Activated CD8-positive, alpha-beta memory T cell treated with anti-CD3 and anti-CD28 coated beads for 1 hour (primary cell): ENCODE measurements at regions not wholly inside any gene's neighbourhood (a gene's known extent, or its start where the extent isn't known, plus 50 kb on each side); places are given as distances from the start of the nearest gene placed in this dataset.

Experiments used
- DNase-seq, 2 donors: peaks; one replicate each; pipeline ENCODE4 v3.0.0-alpha.2; 2020; ENCODE audit warnings: low read depth in 1 of 2; ENCODE audit errors: extremely low read depth in 1 of 2

DNA sequence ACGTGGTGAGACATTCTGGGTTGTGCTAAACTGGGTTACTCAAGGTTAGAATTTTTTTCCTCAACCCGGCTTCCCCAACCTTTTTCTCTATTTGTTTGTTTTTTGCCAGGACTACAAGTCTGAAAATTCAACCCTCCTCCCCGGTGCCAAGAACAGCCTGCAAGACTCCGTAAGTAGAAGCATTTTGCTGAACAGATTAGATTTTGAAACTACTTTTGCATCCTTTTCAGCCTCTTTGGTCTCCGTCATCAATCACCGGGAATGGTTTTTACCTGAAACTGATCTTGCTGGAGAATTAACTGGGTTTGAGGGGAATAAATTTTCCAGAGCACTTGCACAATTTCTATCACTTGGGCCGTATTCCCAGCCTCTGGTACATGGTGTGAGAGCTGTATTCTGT is 501.2 kb upstream of the EEF2KMT start:
- DNase-seq = no peak

GRCh38 chr16:5595849-5596248 is 498.3 kb upstream of the EEF2KMT start:
- no peak for DNase-seq

GRCh38 chr16:5590416-5590815 is 492.8 kb upstream of the EEF2KMT start:
- DNase-seq = no peak

DNA sequence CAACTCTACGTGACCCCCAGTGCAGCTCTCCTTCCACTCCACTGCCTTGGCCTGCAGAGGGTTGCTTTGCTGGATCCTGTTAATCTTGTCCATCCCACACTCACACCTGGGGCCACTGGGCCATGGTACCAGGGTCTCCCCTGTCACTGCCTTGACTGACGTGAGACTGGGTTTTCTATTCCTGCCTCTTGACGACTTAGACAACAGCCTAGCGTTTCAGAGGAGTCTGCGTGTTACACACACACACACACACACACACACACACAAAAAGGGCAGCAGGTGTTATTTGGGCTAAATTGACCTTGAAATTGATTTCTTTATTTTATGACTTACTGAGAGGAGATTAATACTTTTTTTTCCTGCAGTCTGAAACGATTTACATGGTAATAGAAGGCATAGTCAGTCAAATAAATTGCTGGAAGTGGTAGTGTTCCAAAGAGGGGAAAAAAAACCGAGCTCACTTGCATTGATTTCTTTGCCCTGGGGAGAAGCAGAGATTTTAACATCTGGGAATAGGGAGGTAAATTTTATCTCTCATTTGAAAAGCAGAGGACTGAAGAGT is 492.3 kb upstream of the EEF2KMT start:
- DNase-seq = no peak

GRCh38 chr16:5584109-5584508 is 486.5 kb upstream of the EEF2KMT start:
- no peak for DNase-seq

DNA sequence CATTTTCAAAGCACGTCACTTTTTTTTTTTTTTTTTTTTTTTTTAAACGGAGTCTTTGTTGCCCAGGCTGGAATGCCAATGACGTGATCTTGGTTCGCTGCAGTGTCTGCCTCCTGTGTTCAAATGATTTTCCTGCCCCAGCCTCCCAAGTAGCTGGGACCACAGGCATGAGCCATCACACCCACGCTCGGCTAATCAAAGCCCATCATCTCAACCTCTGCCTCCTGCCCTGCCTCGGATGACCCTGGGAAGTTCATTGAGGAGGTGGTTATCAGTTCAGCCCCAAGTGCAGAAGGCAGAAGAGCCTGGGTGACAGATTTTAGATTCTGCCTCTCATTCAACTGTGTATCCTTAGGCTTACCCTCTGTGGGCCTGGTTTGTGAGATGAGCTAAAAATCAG is 484.9 kb upstream of the EEF2KMT start:
- DNase-seq = no peak

DNA sequence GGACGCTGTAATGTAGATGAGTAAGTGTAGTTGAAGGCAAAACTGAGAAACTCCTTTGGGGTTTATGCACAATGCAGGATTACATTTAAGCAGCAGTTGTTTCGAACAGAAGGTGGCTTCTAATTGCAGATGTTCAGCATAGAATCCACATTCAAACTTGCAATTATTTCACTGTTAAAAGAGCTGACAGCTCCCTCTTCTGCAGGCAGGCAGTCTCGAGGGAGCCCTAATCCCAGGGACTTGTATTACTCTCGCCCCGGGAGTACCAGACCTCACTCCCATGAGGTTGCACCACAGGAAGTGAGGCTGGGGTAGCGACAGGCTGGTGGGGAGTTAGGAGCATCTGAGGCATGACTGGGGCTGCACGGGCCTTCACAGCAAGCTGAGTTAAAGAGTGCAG is 484.3 kb upstream of the EEF2KMT start:
- DNase-seq = no peak

GRCh38 chr16:5581428-5581827 is 483.8 kb upstream of the EEF2KMT start:
- no peak for DNase-seq

GRCh38 chr16:5580772-5581171 is 483.2 kb upstream of the EEF2KMT start:
- no peak for DNase-seq

GRCh38 chr16:5580296-5580695 is 482.7 kb upstream of the EEF2KMT start:
- DNase-seq = no peak

DNA sequence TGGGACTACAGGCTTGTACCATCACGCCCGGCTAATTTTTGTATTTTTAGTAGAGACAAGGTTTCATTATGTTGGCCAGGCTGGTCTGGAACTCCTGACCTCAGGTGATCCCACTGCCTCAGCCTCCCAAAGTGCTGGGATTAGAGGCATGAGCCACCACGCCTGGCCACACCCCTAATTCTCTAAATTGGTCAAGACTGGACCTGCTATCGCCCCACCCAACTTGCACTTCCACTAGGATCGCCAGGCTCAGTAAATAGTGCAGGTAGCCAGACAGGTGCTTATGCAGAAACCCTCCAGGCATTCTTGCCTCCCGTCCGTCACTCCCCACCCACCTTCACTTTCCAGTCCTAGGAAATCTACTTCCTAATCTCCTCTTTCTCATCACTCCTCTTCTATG is 481.4 kb upstream of the EEF2KMT start:
- DNase-seq = no peak

DNA sequence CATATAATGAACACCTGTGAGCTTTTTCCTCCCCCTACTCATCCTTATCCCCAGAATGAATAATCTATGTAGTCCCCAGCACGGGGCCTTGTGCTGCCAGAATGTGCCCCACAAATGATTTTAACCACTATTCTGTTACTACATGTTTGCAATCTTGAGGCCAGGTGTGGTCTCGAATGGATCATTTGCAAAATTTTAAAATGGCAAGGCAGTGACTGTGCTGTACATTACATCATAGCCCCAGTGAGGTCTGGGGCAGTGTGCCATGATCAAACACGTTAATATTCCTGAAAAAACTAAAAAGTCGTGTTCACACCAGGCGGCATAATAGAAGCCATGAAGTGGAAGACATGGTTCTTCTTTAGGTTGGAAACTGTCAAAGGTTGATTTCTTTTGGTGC is 479.9 kb upstream of the EEF2KMT start:
- DNase-seq = no peak

DNA sequence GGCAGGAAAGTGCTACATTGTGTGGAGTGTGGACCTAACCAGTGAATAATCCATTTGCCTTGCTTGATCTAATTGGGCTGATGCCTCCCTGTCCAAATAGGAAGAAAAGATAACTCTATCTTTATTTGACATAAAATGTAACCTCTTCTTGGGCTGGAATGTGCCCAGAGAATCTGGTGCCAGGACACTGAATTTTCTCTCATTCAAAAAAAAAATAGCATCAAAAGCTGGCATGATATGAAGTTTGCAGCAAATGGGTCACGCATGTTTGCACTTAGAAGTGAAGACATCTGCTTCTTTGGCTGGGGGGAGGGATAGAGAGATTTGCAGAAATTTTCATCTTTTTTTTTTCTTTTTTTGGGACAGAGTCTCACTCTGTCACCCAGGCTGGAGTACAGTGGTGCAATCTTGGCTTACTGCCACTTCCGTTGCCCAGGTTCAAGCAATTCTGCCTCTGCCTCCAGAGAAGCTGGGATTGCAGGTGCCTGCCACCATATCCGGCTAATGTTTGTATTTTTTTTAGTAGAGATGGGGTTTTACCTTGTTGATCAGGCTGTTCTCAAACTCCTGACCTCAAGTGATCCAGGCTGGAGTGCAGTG is 478.2 kb upstream of the EEF2KMT start:
- no peak for DNase-seq

- no peak for DNase-seq
Measured at GRCh38 chr16:5575121-5575520, 477.5 kb upstream of the EEF2KMT start.

- no peak for DNase-seq
Measured at GRCh38 chr16:5572056-5572455, 474.5 kb upstream of the EEF2KMT start.

GRCh38 chr16:5571446-5571845 is 473.9 kb upstream of the EEF2KMT start:
- DNase-seq = no peak

DNA sequence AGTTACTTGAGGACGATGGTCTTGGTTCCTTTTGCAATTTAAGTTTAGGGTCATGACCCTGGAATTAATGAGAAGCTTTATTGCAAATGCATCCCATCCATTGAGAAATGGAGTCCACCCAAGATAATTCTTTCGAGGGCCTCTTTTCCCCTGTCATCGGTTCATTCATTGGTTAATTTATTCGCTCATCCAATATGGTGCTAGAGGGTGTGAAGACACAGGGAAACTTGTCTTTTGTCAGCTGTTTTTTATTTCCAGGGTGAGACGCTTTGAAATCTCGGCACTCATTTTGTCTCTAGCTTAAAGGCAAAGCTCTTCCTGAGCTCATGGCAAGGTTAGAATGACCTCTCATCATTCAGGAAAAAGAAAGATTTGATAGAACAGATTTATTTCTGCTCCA is 464.2 kb upstream of the EEF2KMT start:
- no peak for DNase-seq

DNA sequence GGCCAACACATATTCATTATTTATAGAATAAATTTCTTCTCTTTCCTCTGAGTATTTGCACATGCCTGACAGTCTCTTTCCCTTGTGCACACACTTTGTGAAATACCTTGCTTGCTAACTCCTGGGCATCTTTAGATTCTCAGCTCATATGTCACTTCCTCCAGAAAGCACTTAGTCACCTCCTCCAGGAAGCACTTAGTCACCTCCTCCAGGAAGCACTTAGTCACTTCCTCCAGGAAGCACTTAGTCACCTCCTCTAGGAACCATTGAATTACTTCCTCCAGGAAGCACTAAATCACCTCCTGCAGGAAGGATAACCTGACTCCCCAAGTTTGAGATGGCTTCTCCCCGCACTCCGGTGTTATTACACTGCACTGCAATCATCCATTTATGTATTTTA is 462.5 kb upstream of the EEF2KMT start:
- DNase-seq = no peak

- no peak for DNase-seq
Measured at GRCh38 chr16:5557966-5558365, 460.4 kb upstream of the EEF2KMT start.

GRCh38 chr16:5557448-5557847 is 459.9 kb upstream of the EEF2KMT start:
- no peak for DNase-seq

GRCh38 chr16:5556158-5556810 is 458.7 kb upstream of the EEF2KMT start:
- no peak for DNase-seq

DNA sequence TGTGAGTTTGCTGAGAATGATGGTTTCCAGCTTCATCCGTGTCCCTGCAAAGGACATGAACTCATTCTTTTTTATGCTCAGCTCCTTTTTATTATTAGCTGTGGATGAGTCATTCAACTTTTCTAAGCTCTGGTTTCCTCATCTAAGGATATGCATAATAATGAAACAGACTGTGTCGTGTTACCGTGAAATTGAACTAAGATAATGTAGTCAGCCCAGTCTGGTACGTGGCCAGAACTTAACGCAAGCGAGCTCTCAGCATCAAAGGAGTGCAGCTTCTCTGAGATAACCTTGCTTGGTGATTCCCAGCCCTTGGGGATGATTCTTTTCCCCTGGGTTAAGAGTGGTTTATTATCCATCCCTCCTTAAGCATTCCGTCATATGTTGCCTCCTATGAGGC is 454.3 kb upstream of the EEF2KMT start:
- DNase-seq = no peak

DNA sequence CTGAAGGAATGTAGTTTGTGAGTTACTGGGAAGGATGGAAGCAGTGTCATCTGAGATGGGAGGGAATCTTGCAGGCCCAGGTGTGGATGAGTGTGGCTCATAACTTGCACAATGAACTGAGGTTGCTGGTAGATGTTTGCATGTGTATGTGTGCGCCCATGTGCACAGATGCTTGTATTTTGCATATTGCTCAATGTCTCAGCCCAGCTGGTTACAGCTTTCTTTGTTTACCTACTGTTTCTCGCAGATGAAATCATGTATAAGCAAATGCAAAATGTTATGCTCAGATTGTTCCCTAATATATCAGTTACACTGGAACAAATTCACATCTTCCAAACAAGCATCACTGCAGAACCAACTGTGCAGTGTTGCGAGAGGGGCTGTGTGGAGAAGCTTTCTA is 452.2 kb upstream of the EEF2KMT start:
- no peak for DNase-seq
